DOHH2 (cell line): ENCODE measurements at regions not wholly inside any gene's neighbourhood (a gene's known extent, or its start where the extent isn't known, plus 50 kb on each side); places are given as distances from the start of the nearest gene placed in this dataset.

ENCODE experiments used
- EZH2phosphoT487 ChIP-seq: fragments of 200-600 bp; sonication (generic); IDR thresholded peaks from 2 replicates; pipeline ENCODE4 v1.6.1; 2017; ENCODE audit warnings: borderline replicate concordance, mild to moderate bottlenecking, antibody characterized with exemption, low read length, moderate library complexity, mixed read lengths
- TF ChIP-seq, protein P1 (sequence below): fragments of 200-600 bp; sonication (generic); IDR thresholded peaks from one replicate; pipeline ENCODE4 v1.5.1; 2014; ENCODE audit warnings: antibody characterized with exemption, mild to moderate bottlenecking, low read depth, low read length; ENCODE audit not compliant: poor library complexity, severe bottlenecking

DNA sequence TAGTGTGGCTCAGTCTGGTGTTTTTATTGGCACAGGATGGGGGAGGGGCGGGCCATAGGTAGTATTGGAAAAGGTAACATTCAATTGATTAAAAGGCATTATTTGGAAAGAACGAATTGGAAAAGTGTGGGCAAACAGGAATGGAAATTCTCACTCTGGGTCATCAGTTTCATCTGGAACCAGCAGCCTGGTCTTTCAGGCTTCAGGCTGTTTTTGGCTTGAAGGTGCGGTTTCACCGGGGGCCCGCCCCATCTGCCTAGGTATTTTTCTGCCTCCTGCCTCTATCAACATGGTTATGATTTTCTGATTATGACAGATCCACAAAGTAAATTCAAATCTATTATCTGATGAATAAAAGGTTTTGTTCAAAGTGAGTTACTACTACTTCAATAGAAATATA is 59.5 kb upstream of the CD28 start:
- TF ChIP-seq, protein P1, sequence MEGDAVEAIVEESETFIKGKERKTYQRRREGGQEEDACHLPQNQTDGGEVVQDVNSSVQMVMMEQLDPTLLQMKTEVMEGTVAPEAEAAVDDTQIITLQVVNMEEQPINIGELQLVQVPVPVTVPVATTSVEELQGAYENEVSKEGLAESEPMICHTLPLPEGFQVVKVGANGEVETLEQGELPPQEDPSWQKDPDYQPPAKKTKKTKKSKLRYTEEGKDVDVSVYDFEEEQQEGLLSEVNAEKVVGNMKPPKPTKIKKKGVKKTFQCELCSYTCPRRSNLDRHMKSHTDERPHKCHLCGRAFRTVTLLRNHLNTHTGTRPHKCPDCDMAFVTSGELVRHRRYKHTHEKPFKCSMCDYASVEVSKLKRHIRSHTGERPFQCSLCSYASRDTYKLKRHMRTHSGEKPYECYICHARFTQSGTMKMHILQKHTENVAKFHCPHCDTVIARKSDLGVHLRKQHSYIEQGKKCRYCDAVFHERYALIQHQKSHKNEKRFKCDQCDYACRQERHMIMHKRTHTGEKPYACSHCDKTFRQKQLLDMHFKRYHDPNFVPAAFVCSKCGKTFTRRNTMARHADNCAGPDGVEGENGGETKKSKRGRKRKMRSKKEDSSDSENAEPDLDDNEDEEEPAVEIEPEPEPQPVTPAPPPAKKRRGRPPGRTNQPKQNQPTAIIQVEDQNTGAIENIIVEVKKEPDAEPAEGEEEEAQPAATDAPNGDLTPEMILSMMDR, result no peak
- TF ChIP-seq EZH2phosphoT487, result no peak
